GM12878 (cell line): ENCODE measurements at regions not wholly inside any gene's neighbourhood (a gene's known extent, or its start where the extent isn't known, plus 50 kb on each side); places are given as distances from the start of the nearest gene placed in this dataset.

Source experiments
- ATAC-seq: fragments of 200-7000 bp; cut with Tn5 transposase; 3 replicates; pipeline ENCODE4 v1.9.1; 2020; ENCODE audit warnings: mild to moderate bottlenecking, moderate library complexity
- BruUV-seq: library from RNA; stranded (reverse); fragments of 400-500 nt; replicated peaks from 2 replicates; lab custom pipeline; 2021; lab: Mats Ljungman, UMichigan
- CTCF ChIA-PET: fragments of 300-600 bp; sonication (Branson Sonifier 250); formaldehyde crosslinking; extraction: SDS; loops from one replicate; lab custom pipeline; 2021; ENCODE audit warnings: inconsistent platforms; lab: Yijun Ruan, JAX
- POLR2A ChIA-PET: fragments of 350-600 bp; formaldehyde crosslinking; extraction: SDS; loops from one replicate; lab custom pipeline; 2021; ENCODE audit warnings: inconsistent platforms; lab: Charles Lee
- RAD21 ChIA-PET: fragments of 300-600 bp; sonication (Branson Sonifier 250); formaldehyde crosslinking; loops from one replicate; lab custom pipeline; 2023; ENCODE audit warnings: antibody characterized with exemption; ENCODE audit not compliant: unreplicated experiment; lab: Charles Lee
- SMC1A ChIA-PET: fragments of 300-600 bp; sonication (Branson Sonifier 250); formaldehyde crosslinking; loops from one replicate; lab custom pipeline; 2023; ENCODE audit not compliant: unreplicated experiment, uncharacterized antibody; lab: Charles Lee
- DNase-seq: peaks from one replicate; pipeline ENCODE4 v3.0.0-alpha.2; 2011; ENCODE audit warnings: low read depth, low spot score
- FAIRE-seq: peaks from 3 replicates; lab custom pipeline; 2011; peaks lifted over from hg19 to GRCh38; lab: Jason Lieb, UNC
- H2AFZ ChIP-seq: 2 replicates; pipeline ENCODE4 v1.6.0; 2011; ENCODE audit warnings: low read depth, low read length, control low read depth; ENCODE audit not compliant: control insufficient read depth
- H3K27ac ChIP-seq: 2 replicates; pipeline ENCODE4 v1.5.1; 2011; ENCODE audit warnings: control low read depth; ENCODE audit not compliant: control insufficient read depth, insufficient read depth
- H3K27me3 ChIP-seq, 2 experiments: replicated peaks in 1 of 2; 2 replicates each; pipeline versions ENCODE4 v1.6.0 to v1.6.1; 2011; ENCODE audit warnings: low read length in 1 of 2; ENCODE audit not compliant: control insufficient read depth in 2 of 2, insufficient read depth in 2 of 2
- H3K36me3 ChIP-seq, 2 experiments: 2 replicates each; pipeline ENCODE4 v1.5.1; 2011; ENCODE audit warnings: low read length in 1 of 2; ENCODE audit not compliant: control insufficient read depth in 2 of 2, insufficient read depth in 2 of 2
- H3K4me1 ChIP-seq: 2 replicates; pipeline ENCODE4 v1.6.1; 2011; ENCODE audit warnings: mild to moderate bottlenecking, low read length, moderate library complexity, mixed read lengths; ENCODE audit not compliant: control insufficient read depth, insufficient read depth
- H3K4me2 ChIP-seq: 2 replicates; pipeline ENCODE4 v1.6.0; 2011; ENCODE audit warnings: control low read depth; ENCODE audit not compliant: control insufficient read depth, insufficient read depth
- H3K4me3 ChIP-seq: fragments of 200-600 bp; sonication (generic); 2 replicates; pipeline ENCODE4 v1.5.1; 2016
- H3K79me2 ChIP-seq: 2 replicates; pipeline ENCODE4 v1.6.0; 2011; ENCODE audit warnings: low read length; ENCODE audit not compliant: control insufficient read depth, insufficient read depth
- H3K9ac ChIP-seq: 2 replicates; pipeline ENCODE4 v1.8.0; 2011; ENCODE audit warnings: low read length, control low read depth, mixed read lengths; ENCODE audit not compliant: control insufficient read depth, insufficient read depth
- H3K9me3 ChIP-seq: replicated peaks from 3 replicates; pipeline ENCODE4 v1.5.1; 2011; ENCODE audit warnings: mild to moderate bottlenecking, low read length; ENCODE audit not compliant: control insufficient read depth, insufficient read depth
- H4K20me1 ChIP-seq: 2 replicates; pipeline ENCODE4 v1.6.0; 2011; ENCODE audit not compliant: control insufficient read depth, insufficient read depth
- EP300 ChIP-seq, 2 experiments: fragments of 150-350 bp in 1 of 2; IDR thresholded peaks; 2 replicates each; pipeline ENCODE4 v1.6.1; 2011 to 2012; ENCODE audit warnings: low read depth in 2 of 2, low read length in 2 of 2, borderline replicate concordance in 1 of 2, improper control_type of control experiment in 1 of 2, inconsistent platforms in 1 of 2; ENCODE audit not compliant: control insufficient read depth in 1 of 2
- HDAC2 ChIP-seq: fragments of 200-600 bp; sonication (generic); IDR thresholded peaks from 2 replicates; pipeline ENCODE4 v1.6.1; 2017
- MTA2 ChIP-seq: fragments of 450-650 bp; IDR thresholded peaks from 2 replicates; pipeline ENCODE4 v1.6.1; 2016; ENCODE audit warnings: low read depth, mild to moderate bottlenecking, moderate library complexity
- SMAD1 ChIP-seq: fragments of 450-650 bp; IDR thresholded peaks from 2 replicates; pipeline ENCODE4 v1.6.1; 2018; ENCODE audit warnings: mild to moderate bottlenecking, low read depth; ENCODE audit not compliant: partially characterized antibody
- SUZ12 ChIP-seq: fragments of 200-600 bp; sonication (generic); IDR thresholded peaks from one replicate; pipeline ENCODE4 v1.6.1; 2018; ENCODE audit warnings: antibody characterized with exemption, mild to moderate bottlenecking; ENCODE audit not compliant: unreplicated experiment
- TCF7 ChIP-seq: IDR thresholded peaks from 2 replicates; pipeline ENCODE4 v1.6.1; 2014; ENCODE audit warnings: antibody characterized with exemption, borderline replicate concordance
- WRNIP1 ChIP-seq: IDR thresholded peaks from 2 replicates; pipeline ENCODE4 v1.6.1; 2011; ENCODE audit warnings: low read depth, low read length, improper control_type of control experiment, borderline replicate concordance
- WGBS: methylation state at CpG from one replicate; pipeline ENCODE4 v1.1.6; 2016; ENCODE audit warnings: low lambda C conversion rate; ENCODE audit not compliant: insufficient replicate concordance, insufficient coverage; ENCODE audit errors: missing lambda C conversion rate; 5-methylcytosine and 5-hydroxymethylcytosine counted together
- in situ Hi-C: fragments of 300-500 bp; cut with MboI; formaldehyde crosslinking; loops from 9 replicates; pipeline ENCODE4 v1.14.3; 2018; ENCODE audit warnings: mixed read lengths
- intact Hi-C: fragments of 100-400 bp; cut with micrococcal nuclease; formaldehyde crosslinking; loops from one replicate; pipeline ENCODE4 v1.14.2; 2022; ENCODE audit not compliant: unreplicated experiment
- TF ChIP-seq, protein P1 (sequence below): fragments of 450-650 bp; IDR thresholded peaks from 2 replicates; pipeline ENCODE4 v1.6.1; 2017; ENCODE audit warnings: mild to moderate bottlenecking, moderate library complexity
- TF ChIP-seq, protein P2 (sequence below): fragments of 450-650 bp; IDR thresholded peaks from 2 replicates; pipeline ENCODE4 v1.6.1; 2017; ENCODE audit warnings: antibody characterized with exemption, mild to moderate bottlenecking, moderate library complexity
- TF ChIP-seq, protein P3 (sequence below): fragments of 450-650 bp; IDR thresholded peaks from 2 replicates; pipeline ENCODE4 v1.6.1; 2017; ENCODE audit warnings: mild to moderate bottlenecking, moderate library complexity

DNA sequence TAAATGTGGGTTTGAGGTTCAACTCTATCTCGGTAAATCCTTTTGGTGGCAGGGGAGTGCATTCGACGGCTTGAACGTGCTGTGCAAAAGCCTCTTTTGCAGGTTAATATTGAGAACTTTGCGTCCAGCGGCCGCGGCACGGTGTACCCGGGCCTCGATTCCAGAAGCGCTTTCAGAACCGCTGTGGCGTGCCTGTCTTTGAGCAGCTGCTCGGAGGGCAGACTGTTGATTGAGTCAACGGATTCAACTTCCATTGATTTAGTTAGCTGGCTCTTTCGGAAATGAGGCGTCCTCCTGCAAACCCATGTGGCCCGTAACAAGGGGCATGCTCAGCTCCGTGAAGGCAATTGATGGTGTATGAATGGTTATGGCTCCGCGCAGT, 1247.8 kb downstream of the BRD1 start (continued):
- TF ChIP-seq, protein P1, sequence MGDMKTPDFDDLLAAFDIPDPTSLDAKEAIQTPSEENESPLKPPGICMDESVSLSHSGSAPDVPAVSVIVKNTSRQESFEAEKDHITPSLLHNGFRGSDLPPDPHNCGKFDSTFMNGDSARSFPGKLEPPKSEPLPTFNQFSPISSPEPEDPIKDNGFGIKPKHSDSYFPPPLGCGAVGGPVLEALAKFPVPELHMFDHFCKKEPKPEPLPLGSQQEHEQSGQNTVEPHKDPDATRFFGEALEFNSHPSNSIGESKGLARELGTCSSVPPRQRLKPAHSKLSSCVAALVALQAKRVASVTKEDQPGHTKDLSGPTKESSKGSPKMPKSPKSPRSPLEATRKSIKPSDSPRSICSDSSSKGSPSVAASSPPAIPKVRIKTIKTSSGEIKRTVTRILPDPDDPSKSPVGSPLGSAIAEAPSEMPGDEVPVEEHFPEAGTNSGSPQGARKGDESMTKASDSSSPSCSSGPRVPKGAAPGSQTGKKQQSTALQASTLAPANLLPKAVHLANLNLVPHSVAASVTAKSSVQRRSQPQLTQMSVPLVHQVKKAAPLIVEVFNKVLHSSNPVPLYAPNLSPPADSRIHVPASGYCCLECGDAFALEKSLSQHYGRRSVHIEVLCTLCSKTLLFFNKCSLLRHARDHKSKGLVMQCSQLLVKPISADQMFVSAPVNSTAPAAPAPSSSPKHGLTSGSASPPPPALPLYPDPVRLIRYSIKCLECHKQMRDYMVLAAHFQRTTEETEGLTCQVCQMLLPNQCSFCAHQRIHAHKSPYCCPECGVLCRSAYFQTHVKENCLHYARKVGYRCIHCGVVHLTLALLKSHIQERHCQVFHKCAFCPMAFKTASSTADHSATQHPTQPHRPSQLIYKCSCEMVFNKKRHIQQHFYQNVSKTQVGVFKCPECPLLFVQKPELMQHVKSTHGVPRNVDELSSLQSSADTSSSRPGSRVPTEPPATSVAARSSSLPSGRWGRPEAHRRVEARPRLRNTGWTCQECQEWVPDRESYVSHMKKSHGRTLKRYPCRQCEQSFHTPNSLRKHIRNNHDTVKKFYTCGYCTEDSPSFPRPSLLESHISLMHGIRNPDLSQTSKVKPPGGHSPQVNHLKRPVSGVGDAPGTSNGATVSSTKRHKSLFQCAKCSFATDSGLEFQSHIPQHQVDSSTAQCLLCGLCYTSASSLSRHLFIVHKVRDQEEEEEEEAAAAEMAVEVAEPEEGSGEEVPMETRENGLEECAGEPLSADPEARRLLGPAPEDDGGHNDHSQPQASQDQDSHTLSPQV = no peak
- TF ChIP-seq TCF7 = no peak

DNA sequence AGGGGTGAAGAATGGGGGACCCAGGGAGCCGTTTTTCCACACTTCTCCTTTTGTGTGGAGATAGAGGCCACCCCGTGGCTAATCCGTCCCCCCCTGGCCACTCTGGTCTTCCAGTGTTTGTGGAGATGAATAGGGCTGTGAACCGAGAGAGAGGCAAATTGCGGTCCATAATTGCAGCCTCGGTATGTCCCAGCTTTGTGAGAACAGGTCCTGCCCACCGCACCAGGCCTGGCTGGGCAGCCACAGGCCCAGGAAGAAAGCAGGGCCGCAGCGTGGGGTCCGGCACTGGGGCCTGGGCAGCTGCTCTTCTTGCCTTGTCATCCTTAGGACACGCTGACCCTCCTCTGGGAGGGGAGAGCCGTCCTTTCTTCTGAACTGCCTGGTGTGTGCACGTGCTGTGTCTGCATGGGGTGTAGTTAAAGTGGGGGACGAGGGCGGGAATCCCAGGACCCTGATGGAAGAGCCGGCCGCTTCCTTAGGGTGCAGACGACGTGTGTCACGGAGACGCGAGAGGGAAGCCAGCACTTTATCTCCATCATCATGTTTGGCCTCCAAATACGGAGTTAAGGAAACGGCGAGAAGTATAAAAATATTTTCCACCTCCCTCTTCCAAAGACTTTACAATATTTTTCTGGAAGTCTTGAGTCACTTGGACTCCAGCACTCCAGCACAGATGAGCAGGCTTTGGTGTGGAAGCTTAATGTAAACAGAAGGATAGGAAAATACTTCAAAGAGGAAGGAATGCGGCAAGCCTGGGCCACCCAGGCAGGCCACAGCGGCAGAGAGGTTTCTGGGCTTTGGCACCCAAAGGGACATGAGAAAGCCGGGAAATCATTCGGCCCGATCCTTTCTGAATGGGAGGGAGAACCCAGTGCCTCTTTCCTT, 1248.4 kb downstream of the BRD1 start:
- Histone ChIP-seq H3K4me3 (no peak overlapping the region), H3K4me1 (no peaks in the 10 kb centered on the region), H3K27ac (no peak overlapping the region), H3K36me3 (no peaks in the 10 kb centered on the region), H3K79me2 (no peaks in the 10 kb centered on the region), H3K27me3 (no peaks in the 10 kb centered on the region), H3K9me3 (no peaks in the 10 kb centered on the region; the same call in 2 of the 3 replicates), H3K4me2 (no peak overlapping the region), H3K9ac (no peak overlapping the region), H2AFZ (no peak overlapping the region), H4K20me1 (no peaks in the 10 kb centered on the region)
- in situ Hi-C loops (loop anchor here (5.0 kb wide), 1 partner anchor 48 kb away; no protein-coding TSS in a partner anchor), intact Hi-C loops (no loop called here)
- FAIRE-seq (no peak), DNase-seq (no peak), ATAC-seq (no peak)
- BruUV-seq = no TSS peak
- POLR2A ChIA-PET = no interaction called here
- 53% methylated on average over 30 of the region's 30 CpGs for WGBS
- CTCF ChIA-PET = no interaction called here
- SMC1A ChIA-PET = no interaction called here
- RAD21 ChIA-PET = no interaction called here
- TF ChIP-seq, protein P2, sequence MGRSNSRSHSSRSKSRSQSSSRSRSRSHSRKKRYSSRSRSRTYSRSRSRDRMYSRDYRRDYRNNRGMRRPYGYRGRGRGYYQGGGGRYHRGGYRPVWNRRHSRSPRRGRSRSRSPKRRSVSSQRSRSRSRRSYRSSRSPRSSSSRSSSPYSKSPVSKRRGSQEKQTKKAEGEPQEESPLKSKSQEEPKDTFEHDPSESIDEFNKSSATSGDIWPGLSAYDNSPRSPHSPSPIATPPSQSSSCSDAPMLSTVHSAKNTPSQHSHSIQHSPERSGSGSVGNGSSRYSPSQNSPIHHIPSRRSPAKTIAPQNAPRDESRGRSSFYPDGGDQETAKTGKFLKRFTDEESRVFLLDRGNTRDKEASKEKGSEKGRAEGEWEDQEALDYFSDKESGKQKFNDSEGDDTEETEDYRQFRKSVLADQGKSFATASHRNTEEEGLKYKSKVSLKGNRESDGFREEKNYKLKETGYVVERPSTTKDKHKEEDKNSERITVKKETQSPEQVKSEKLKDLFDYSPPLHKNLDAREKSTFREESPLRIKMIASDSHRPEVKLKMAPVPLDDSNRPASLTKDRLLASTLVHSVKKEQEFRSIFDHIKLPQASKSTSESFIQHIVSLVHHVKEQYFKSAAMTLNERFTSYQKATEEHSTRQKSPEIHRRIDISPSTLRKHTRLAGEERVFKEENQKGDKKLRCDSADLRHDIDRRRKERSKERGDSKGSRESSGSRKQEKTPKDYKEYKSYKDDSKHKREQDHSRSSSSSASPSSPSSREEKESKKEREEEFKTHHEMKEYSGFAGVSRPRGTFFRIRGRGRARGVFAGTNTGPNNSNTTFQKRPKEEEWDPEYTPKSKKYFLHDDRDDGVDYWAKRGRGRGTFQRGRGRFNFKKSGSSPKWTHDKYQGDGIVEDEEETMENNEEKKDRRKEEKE = no peak
- TF ChIP-seq EP300 (IDR thresholded peaks at IDR 0.05; ENCODE audit: borderline replicate concordance in 1 of 2, control insufficient read depth in 1 of 2, low read depth in 2 of 2, low read length in 2 of 2) (no peak), SMAD1 (no peak), SUZ12 (no peak), HDAC2 (no peak), MTA2 (no peak), WRNIP1 (no peak)
- TF ChIP-seq, protein P3, sequence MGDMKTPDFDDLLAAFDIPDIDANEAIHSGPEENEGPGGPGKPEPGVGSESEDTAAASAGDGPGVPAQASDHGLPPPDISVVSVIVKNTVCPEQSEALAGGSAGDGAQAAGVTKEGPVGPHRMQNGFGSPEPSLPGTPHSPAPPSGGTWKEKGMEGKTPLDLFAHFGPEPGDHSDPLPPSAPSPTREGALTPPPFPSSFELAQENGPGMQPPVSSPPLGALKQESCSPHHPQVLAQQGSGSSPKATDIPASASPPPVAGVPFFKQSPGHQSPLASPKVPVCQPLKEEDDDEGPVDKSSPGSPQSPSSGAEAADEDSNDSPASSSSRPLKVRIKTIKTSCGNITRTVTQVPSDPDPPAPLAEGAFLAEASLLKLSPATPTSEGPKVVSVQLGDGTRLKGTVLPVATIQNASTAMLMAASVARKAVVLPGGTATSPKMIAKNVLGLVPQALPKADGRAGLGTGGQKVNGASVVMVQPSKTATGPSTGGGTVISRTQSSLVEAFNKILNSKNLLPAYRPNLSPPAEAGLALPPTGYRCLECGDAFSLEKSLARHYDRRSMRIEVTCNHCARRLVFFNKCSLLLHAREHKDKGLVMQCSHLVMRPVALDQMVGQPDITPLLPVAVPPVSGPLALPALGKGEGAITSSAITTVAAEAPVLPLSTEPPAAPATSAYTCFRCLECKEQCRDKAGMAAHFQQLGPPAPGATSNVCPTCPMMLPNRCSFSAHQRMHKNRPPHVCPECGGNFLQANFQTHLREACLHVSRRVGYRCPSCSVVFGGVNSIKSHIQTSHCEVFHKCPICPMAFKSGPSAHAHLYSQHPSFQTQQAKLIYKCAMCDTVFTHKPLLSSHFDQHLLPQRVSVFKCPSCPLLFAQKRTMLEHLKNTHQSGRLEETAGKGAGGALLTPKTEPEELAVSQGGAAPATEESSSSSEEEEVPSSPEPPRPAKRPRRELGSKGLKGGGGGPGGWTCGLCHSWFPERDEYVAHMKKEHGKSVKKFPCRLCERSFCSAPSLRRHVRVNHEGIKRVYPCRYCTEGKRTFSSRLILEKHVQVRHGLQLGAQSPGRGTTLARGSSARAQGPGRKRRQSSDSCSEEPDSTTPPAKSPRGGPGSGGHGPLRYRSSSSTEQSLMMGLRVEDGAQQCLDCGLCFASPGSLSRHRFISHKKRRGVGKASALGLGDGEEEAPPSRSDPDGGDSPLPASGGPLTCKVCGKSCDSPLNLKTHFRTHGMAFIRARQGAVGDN = no peak
